ENCODE measurements at regions not wholly inside any gene's neighbourhood (a gene's known extent, or its start where the extent isn't known, plus 50 kb on each side); places are given as distances from the start of the nearest gene placed in this dataset.
"Not testable (repeated sequence)": the region's sequence is repeated elsewhere in the genome, so short reads cannot be mapped to it uniquely, and the experiment has no call there.

DNA sequence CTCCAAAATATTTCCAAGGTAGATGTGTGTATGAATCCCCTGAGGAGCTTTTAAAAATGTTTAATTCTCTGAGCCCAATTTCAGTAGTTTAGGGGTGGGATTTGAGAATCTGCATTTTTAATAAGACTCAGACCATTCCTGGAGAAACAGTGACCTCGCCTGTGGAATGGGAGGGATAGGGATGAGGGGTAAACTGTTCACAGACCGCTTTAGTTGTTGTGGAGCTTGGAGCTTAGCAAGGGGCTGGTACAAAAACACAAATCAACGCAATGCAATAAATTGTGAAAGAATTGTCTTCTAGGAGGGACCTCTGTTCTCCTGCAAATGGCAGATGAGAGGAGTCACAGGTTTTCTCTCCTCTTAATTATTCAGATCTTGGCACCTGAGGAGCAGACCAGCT is 239.3 kb upstream of the SULF2 start:
- Mint-ChIP-seq H3K4me1 (peaks cover 4% of the 10 kb centered on the region), H3K27me3 (peaks cover 14% of the 10 kb centered on the region), H3K36me3 (peaks cover 2% of the 10 kb centered on the region), H3K27ac (no peak overlapping the region), H3K9me3 (peaks cover 2% of the 10 kb centered on the region), H3K4me3 (no peak overlapping the region)
- DNase-seq (ENCODE audit: low spot score in 2 of 2) (no peak), ATAC-seq (ENCODE audit: low read depth) (no peak)

DNA sequence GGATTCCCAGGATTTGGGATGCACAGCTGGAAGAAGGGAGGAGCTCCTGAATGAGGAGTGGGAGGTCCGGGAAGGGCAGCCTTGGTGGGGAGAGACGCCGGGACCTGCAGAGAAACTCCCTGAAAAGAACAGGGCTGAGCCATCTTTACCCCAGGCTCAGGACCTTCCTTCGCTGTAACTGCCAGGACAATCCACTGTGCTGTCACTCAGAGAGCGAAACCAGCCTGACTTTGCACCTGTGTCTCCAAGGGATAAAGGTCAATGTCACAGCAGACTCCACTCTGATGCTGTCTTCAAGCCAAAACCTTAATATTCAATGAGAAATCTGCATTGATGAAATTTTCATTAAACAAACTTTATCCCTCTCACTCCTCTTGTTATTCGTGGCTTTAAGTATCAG is 235.4 kb upstream of the SULF2 start:
- not testable (repeated sequence) for H3K4me1 Mint-ChIP-seq, H3K27ac Mint-ChIP-seq

DNA sequence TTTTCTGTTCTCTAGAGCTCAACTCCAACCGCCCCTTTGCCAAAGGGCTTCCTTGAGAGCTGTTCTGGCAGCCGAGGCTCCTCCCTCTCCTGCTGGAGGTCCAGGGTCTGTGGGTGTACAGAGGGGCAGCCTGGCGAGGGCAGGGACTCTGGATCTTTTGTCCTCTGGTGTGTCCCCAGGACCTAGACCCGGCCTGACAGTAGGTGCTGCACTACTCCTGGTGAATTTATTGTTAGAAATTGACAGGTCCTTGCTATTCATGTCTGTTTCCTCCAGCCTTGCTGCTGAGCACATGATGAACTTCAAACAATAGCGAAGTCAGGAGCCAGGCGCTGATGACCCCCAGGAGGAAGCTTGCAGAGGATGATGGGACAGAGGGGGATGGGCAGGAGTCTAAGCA is 234.7 kb upstream of the SULF2 start:
- no peak for ATAC-seq (ENCODE audit: low read depth)
- Mint-ChIP-seq H3K4me3 (no peak overlapping the region), H3K4me1 (peaks cover under 1% of the 10 kb centered on the region), H3K9me3 (peaks cover 5% of the 10 kb centered on the region), H3K36me3 (peaks cover 5% of the 10 kb centered on the region), H3K27ac (no peak overlapping the region), H3K27me3 (peaks cover 19% of the 10 kb centered on the region)
- no peak for DNase-seq (ENCODE audit: low spot score in 2 of 2)

More for the DNA sequence above, 235.4 kb upstream of the SULF2 start:
- H3K9me3 Mint-ChIP-seq; ATAC-seq (ENCODE audit: low read depth); DNase-seq (ENCODE audit: low spot score in 2 of 2); H3K36me3 Mint-ChIP-seq; H3K4me3 Mint-ChIP-seq: not testable (repeated sequence)
- peaks cover 19% of the 10 kb centered on the region for H3K27me3 Mint-ChIP-seq

DNA sequence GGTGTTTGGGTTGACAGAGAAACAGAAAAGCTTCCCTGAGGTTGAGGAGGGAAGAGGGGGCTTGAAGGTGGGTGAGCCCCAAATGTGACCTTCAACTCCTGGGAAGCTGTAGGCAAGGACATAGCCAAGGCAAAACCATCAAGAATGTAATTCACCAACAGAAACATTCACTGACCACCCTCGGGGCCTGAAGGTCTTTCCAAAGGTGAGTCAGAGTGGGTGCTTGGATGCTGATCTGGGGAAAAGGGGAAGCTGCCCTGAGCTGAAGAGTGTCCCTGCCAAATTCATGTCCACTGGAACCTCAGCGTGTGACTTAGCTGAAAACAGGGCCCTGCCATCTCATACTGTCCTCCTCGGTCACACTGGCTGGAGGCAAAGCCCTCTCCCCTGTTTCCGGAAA is 234.2 kb upstream of the SULF2 start:
- Mint-ChIP-seq H3K36me3 (peaks cover 5% of the 10 kb centered on the region), H3K4me3 (no peak overlapping the region), H3K27me3 (peaks cover 19% of the 10 kb centered on the region), H3K4me1 (no peaks in the 10 kb centered on the region), H3K9me3 (peaks cover 5% of the 10 kb centered on the region), H3K27ac (no peak overlapping the region)
- DNase-seq (ENCODE audit: low spot score in 2 of 2) (no peak), ATAC-seq (ENCODE audit: low read depth) (no peak)

DNA sequence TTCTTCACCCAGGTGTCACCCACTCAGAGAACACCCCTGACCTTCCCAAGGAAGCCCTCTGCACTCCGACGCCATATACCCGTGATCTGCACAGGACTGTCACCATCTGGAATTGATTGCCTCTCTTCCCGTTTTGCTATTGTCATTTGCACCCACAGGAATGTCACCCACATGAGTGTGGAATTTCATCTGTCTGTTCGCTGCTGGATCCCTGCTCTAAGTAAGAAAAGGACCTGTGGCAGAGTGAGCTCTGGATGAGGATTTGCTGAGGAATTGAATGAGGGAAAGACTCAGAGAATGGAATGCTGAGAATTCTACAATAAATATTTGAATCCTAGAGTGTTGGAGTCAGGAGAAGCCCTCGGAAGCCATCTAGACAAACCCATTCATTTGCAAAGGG is 233.6 kb upstream of the SULF2 start:
- not testable (repeated sequence) for H3K4me3 Mint-ChIP-seq; ATAC-seq (ENCODE audit: low read depth); H3K27ac Mint-ChIP-seq; H3K4me1 Mint-ChIP-seq; H3K36me3 Mint-ChIP-seq; DNase-seq (ENCODE audit: low spot score in 2 of 2); H3K9me3 Mint-ChIP-seq
- peaks cover 17% of the 10 kb centered on the region for H3K27me3 Mint-ChIP-seq

DNA sequence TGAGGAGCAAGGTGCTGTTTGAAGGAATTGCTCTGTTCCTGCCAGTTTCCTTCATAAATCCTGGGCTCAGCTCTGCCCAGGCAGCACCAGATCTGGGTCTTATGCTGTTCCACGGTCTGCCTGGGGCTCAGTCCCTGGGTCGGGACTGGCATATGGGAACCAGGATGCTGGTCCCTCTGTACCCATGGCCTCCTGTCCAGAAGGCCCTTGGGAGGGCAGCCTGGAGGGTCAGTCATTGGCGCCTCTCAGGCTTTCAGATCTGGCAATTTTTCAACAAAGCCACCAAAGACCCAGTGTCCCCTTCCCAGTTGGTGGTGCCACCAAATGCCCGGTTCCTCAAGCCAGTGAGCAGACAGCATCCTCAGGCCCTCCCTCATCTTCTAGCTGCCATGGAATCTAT is 232.7 kb upstream of the SULF2 start:
- Mint-ChIP-seq H3K27me3 (peaks cover 19% of the 10 kb centered on the region), H3K4me3 (no peak overlapping the region)
- ATAC-seq (ENCODE audit: low read depth): no peak

DNA sequence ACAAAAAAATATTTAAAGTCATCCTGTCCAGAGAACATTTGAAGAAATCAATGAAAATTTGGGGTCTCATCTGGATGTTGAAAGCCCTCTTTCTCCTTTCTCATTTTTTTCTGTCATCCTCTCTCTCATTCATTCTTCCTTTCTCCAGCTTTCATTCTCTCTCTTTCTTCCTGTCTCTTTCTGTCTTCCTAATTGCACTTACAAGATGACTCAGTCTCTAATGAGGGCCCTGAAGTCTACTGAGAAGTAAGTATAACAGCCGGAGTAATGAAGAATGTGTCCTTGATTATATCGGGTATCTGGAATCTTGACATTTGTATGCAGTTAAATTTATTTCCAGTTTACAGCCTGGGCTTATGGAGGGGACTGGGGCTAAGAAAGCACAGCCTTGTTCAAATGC is 232.2 kb upstream of the SULF2 start:
- peaks cover 8% of the 10 kb centered on the region for H3K9me3 Mint-ChIP-seq
- H3K36me3 Mint-ChIP-seq: peaks cover 8% of the 10 kb centered on the region
- peaks cover 19% of the 10 kb centered on the region for H3K27me3 Mint-ChIP-seq
- H3K27ac Mint-ChIP-seq: no peak overlapping the region
- ATAC-seq (ENCODE audit: low read depth) (no peak), DNase-seq (ENCODE audit: low spot score in 2 of 2) (no peak)
- no peaks in the 10 kb centered on the region for H3K4me1 Mint-ChIP-seq
- no peak overlapping the region for H3K4me3 Mint-ChIP-seq

More for the DNA sequence above, 232.7 kb upstream of the SULF2 start:
- no peaks in the 10 kb centered on the region for H3K4me1 Mint-ChIP-seq
- H3K9me3 Mint-ChIP-seq: peaks cover 6% of the 10 kb centered on the region
- H3K36me3 Mint-ChIP-seq: peaks cover 7% of the 10 kb centered on the region
- DNase-seq (ENCODE audit: low spot score in 2 of 2): no peak
- no peak overlapping the region for H3K27ac Mint-ChIP-seq

DNA sequence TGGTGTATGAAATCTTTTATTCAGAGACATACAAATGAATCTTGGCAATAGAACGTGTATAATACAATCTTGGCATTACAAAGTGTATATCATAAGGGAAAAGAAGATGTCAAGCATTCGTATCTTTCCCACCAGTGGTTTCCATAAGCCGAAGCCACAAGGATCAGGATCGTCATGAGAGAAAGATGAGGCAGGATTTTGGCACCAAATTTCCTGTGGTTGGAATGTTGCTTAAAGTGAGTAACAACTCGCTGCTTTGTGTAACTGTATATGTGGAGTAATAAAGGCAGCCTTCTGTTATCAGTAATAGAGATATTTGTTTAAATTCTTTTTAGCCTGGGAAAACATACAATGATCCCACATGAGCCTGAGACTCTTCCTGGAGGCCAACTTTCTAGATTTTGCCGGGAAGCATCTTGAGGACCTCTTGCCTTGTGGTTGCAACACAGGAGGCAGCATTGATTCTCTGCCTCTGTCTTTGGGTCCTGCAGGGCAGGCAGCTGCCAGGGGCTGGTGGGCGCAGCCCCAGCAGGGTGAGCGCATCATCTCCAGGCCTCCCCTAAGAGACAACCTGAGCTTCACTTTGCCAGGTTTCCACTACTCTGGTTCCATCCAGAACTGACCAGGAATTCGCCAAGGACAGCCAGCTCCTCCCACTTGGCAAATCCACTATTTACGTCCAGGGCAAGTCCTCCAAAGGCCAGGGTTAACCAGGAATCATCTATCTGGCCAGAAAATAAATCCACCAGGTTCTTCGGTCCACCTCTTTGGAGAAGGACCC is 230.9 kb upstream of the SULF2 start:
- peaks cover 6% of the 10 kb centered on the region for H3K36me3 Mint-ChIP-seq
- no peaks in the 10 kb centered on the region for H3K4me1 Mint-ChIP-seq
- ATAC-seq (ENCODE audit: low read depth) (no peak), DNase-seq (ENCODE audit: low spot score in 2 of 2) (no peak)
- no peak overlapping the region for H3K27ac Mint-ChIP-seq
- peaks cover 15% of the 10 kb centered on the region for H3K27me3 Mint-ChIP-seq
- H3K9me3 Mint-ChIP-seq: peaks cover 10% of the 10 kb centered on the region
- no peak overlapping the region for H3K4me3 Mint-ChIP-seq

DNA sequence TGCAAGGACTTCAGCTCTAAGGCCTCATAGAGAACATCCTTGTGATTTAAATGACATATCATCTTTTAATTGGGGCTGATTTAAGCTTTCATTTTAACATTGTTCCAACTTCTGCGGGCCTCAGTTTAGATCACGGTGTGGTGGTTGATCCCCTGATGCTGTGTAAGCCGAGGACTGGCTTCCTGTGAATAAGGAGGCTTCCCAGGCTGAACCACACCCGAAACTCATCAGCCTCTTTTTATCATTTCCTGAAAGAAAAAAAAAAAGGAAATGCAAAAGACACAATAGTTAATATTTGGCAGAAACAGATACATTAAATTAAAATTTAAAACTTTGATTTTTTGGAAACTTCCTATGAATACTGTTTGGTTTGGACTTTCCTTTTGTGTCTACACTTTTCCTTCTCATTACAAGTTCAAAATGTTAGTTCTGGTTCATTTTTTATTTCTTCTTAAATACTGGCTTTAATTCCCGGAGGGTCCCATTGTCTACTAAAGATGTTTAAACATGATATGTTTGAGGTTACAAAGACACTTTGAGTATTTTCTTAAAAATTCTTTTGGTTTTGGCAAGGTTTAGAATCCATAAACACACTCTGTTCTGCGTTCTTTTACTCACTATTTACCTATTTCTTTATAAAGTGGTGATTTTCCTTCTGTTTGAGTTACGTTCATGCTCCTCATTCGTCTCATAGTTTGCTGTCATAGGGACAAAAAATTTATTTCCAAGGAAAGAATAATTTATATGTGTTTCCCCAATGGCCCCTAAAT is 230.0 kb upstream of the SULF2 start:
- H3K27me3 Mint-ChIP-seq: peaks cover 13% of the 10 kb centered on the region
- H3K36me3 Mint-ChIP-seq: peaks cover 6% of the 10 kb centered on the region
- no peak for ATAC-seq (ENCODE audit: low read depth)
- no peak overlapping the region for H3K4me3 Mint-ChIP-seq
- no peak for DNase-seq (ENCODE audit: low spot score in 2 of 2)
- H3K4me1 Mint-ChIP-seq: no peaks in the 10 kb centered on the region
- peaks cover 10% of the 10 kb centered on the region for H3K9me3 Mint-ChIP-seq
- no peak overlapping the region for H3K27ac Mint-ChIP-seq

DNA sequence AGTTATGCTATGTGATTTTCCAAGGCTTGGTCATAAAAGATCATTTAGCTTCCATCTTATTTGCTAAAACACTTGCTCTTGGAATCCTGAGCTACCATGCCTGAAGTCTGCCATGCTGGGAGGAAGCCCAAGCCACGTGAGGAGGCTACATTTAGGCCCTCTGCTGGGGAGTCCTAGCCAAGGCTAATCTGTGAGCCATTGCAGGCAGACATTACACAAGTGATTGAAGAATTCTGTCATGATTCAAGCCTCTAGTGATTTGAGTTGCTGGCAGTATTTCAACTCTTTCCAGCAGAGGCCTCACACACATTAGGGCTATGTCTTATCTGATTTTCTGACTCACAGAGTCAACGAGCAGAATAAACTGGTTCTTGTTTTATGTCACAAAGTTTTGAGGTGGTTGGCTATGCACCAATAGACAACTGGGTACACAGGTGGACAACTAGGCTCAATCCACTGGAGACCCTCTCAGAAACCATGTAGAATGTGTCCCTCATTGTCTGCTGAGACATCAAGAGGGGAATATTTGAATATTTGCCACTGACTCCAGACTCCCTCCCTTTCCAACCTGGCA is 227.2 kb upstream of the SULF2 start:
- Mint-ChIP-seq H3K27ac (no peak overlapping the region), H3K4me1 (no peaks in the 10 kb centered on the region), H3K9me3 (peaks cover 10% of the 10 kb centered on the region), H3K4me3 (no peak overlapping the region), H3K36me3 (peaks cover 5% of the 10 kb centered on the region), H3K27me3 (peaks cover 6% of the 10 kb centered on the region)
- DNase-seq (ENCODE audit: low spot score in 2 of 2) (no peak), ATAC-seq (ENCODE audit: low read depth) (no peak)

DNA sequence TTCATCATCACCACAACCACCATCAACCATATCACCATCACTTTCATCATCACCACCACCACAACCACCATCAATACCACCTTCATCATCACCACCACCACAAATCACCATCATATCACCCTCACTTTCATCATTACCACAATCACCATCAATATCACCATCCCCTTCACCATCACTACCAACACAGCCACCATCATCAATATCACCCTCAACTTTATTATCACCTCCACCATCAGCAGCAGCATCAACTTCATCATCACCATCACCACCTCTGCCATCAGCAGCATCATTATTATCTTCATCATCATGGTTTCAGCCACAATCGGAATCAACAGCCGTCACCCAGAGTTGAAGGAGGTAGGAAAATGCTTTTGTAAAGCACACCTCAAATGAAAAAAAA is 225.7 kb upstream of the SULF2 start:
- peaks cover 4% of the 10 kb centered on the region for H3K4me1 Mint-ChIP-seq
- DNase-seq (ENCODE audit: low spot score in 2 of 2): no peak
- peaks cover 4% of the 10 kb centered on the region for H3K36me3 Mint-ChIP-seq
- H3K27ac Mint-ChIP-seq: no peak overlapping the region
- peaks cover 8% of the 10 kb centered on the region for H3K9me3 Mint-ChIP-seq
- ATAC-seq (ENCODE audit: low read depth): no peak
- peaks cover 4% of the 10 kb centered on the region for H3K27me3 Mint-ChIP-seq
- H3K4me3 Mint-ChIP-seq: no peak overlapping the region

DNA sequence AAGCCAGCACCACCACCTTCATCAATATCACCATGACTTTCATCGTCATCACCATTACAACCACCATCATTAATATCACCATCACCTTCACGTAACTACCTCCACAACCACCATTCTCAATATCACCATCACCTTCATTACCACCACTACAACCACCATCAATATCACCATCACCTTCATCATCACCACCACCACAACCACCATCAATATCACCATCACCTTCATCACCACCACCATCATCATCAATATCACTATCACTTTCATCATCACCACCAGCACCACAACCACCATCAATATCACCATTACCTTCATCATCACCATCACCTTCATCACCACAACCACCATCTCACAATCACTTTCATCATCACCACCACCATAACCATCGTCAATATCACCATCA is 225.3 kb upstream of the SULF2 start:
- peaks cover 4% of the 10 kb centered on the region for H3K27me3 Mint-ChIP-seq
- H3K36me3 Mint-ChIP-seq: peaks cover 4% of the 10 kb centered on the region
- no peak for ATAC-seq (ENCODE audit: low read depth)
- H3K9me3 Mint-ChIP-seq: peaks cover 8% of the 10 kb centered on the region
- peaks cover 5% of the 10 kb centered on the region for H3K4me1 Mint-ChIP-seq
- no peak for DNase-seq (ENCODE audit: low spot score in 2 of 2)
- no peak overlapping the region for H3K4me3 Mint-ChIP-seq
- H3K27ac Mint-ChIP-seq: no peak overlapping the region

DNA sequence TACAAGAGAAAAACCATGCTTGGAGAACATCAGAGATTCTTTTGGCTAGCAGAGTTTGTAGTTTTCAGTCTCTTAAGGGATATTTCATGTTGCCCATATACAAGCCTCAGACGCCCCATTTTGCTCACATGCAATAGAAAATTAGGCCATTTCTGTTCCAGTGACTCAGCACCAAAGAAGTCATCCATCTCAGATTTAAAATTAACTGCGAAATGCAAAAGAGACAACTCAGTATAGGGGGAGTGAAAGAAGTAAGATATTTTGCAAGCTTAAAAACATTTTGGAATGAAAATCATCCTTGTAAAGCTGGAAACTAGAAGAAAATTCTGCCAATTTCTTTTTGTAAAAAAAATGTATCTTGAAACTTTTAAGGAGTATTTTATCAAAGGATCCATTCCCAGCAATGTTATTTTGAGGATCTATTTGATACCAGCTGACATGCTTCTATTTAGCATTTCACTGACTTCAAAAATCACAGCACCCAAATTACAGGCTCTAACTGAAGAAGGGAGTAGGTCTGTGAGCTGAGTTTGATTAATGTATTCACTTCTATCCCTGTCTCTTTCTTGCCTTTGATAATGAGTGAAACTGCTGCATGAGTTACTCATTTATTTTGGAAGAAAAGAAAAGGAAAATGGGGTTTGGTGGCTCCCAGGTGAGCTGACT is 223.7 kb upstream of the SULF2 start:
- DNase-seq (ENCODE audit: low spot score in 2 of 2) (no peak), ATAC-seq (ENCODE audit: low read depth) (no peak)
- H3K4me3 Mint-ChIP-seq: no peak overlapping the region
- H3K4me1 Mint-ChIP-seq: peaks cover 21% of the 10 kb centered on the region
- H3K27ac Mint-ChIP-seq: no peak overlapping the region
- H3K27me3 Mint-ChIP-seq: peaks cover 4% of the 10 kb centered on the region
- H3K36me3 Mint-ChIP-seq: peaks cover 4% of the 10 kb centered on the region
- peaks cover 12% of the 10 kb centered on the region for H3K9me3 Mint-ChIP-seq

DNA sequence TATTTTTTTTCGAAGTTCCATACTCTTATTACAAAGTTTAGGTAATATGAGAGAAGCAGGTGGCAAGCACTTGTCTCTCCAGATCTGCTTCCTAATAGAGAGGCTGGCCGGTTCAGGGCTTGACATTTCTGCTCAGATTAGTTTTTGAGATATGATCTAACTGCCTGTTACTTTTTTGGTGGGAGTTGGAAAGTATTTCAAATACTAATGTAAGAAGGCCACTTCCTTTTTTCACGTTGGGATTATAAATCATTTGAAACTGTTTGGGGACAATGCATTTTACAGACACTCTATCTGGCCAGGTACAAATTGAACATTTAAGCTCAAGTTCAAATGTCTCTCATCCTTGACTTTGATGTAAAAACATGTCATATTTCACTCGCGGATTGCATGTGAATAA is 222.1 kb upstream of the SULF2 start:
- Mint-ChIP-seq H3K4me3 (no peak overlapping the region), H3K27me3 (no peaks in the 10 kb centered on the region), H3K9me3 (peaks cover 9% of the 10 kb centered on the region), H3K27ac (no peak overlapping the region), H3K4me1 (peaks cover 35% of the 10 kb centered on the region), H3K36me3 (peaks cover 3% of the 10 kb centered on the region)
- DNase-seq (ENCODE audit: low spot score in 2 of 2) (no peak), ATAC-seq (ENCODE audit: low read depth) (no peak)

Data from memory B cell (primary cell).